ENCODE measurements at regions not wholly inside any gene's neighbourhood (a gene's known extent, or its start where the extent isn't known, plus 50 kb on each side); places are given as distances from the start of the nearest gene placed in this dataset.
A peak's percentile ranks its signal among the peaks of the same experiment; 100 is the strongest.

- Mint-ChIP-seq H3K9me3 (peaks cover 3% of the 10 kb centered on the region), H3K36me3 (ENCODE audit: low read depth) (no peaks in the 10 kb centered on the region), H3K27me3 (ENCODE audit: low read depth, poor library complexity) (peaks cover 16% of the 10 kb centered on the region), H3K4me3 (no peak overlapping the region), H3K27ac (no peak overlapping the region), H3K4me1 (peaks cover 5% of the 10 kb centered on the region)
- no peak for DNase-seq
- TF ChIP-seq CTCF (IDR thresholded peaks at IDR 0.05), result no peak
Measured at GRCh38 chr20:24146231-24146634, 157.7 kb upstream of the GGTLC1 start.

- Mint-ChIP-seq H3K27ac (no peak overlapping the region), H3K9me3 (peaks cover 3% of the 10 kb centered on the region), H3K4me1 (no peaks in the 10 kb centered on the region), H3K4me3 (no peak overlapping the region), H3K27me3 (ENCODE audit: low read depth, poor library complexity) (peaks cover 20% of the 10 kb centered on the region), H3K36me3 (ENCODE audit: low read depth) (no peaks in the 10 kb centered on the region)
- no peak for DNase-seq
- no peak for TF ChIP-seq CTCF (IDR thresholded peaks at IDR 0.05)
Measured at GRCh38 chr20:24144371-24144770, 155.8 kb upstream of the GGTLC1 start.

- no peak for DNase-seq
- Mint-ChIP-seq H3K9me3 (peaks cover 3% of the 10 kb centered on the region), H3K36me3 (ENCODE audit: low read depth) (no peaks in the 10 kb centered on the region), H3K4me3 (no peak overlapping the region), H3K4me1 (no peaks in the 10 kb centered on the region), H3K27ac (no peak overlapping the region), H3K27me3 (ENCODE audit: low read depth, poor library complexity) (peaks cover 13% of the 10 kb centered on the region)
- no peak for TF ChIP-seq CTCF (IDR thresholded peaks at IDR 0.05)
Measured at GRCh38 chr20:24141111-24141510, 152.5 kb upstream of the GGTLC1 start.

- Mint-ChIP-seq H3K27me3 (ENCODE audit: low read depth, poor library complexity) (peaks cover 11% of the 10 kb centered on the region), H3K27ac (no peak overlapping the region), H3K4me3 (no peak overlapping the region), H3K9me3 (peaks cover 3% of the 10 kb centered on the region), H3K36me3 (ENCODE audit: low read depth) (no peaks in the 10 kb centered on the region), H3K4me1 (no peaks in the 10 kb centered on the region)
- no peak for DNase-seq
- TF ChIP-seq CTCF (IDR thresholded peaks at IDR 0.05), result no peak
Measured at GRCh38 chr20:24139846-24140245, 151.3 kb upstream of the GGTLC1 start.

GRCh38 chr20:24138951-24139350 lies 150.4 kb upstream of the GGTLC1 start:
- Mint-ChIP-seq H3K4me1 (peaks cover 6% of the 10 kb centered on the region), H3K27me3 (ENCODE audit: low read depth, poor library complexity) (peaks cover 11% of the 10 kb centered on the region), H3K27ac (peak overlapping the region; percentile 86), H3K4me3 (no peak overlapping the region), H3K9me3 (peaks cover 3% of the 10 kb centered on the region), H3K36me3 (ENCODE audit: low read depth) (no peaks in the 10 kb centered on the region)
- no peak for DNase-seq
- TF ChIP-seq CTCF (IDR thresholded peaks at IDR 0.05), result no peak

GRCh38 chr20:24138196-24138857 lies 149.7 kb upstream of the GGTLC1 start:
- H3K4me3 Mint-ChIP-seq, result no peak overlapping the region
- H3K9me3 Mint-ChIP-seq, result peaks cover 3% of the 10 kb centered on the region

More at GRCh38 chr20:24138196-24138857, 149.7 kb upstream of the GGTLC1 start:
- no peak for TF ChIP-seq CTCF (IDR thresholded peaks at IDR 0.05)
- H3K36me3 Mint-ChIP-seq (ENCODE audit: low read depth), result no peaks in the 10 kb centered on the region
- peak overlapping the region; percentile 86 for H3K27ac Mint-ChIP-seq
- H3K27me3 Mint-ChIP-seq (ENCODE audit: low read depth, poor library complexity), result peaks cover 11% of the 10 kb centered on the region
- DNase-seq, result no peak
- peaks cover 7% of the 10 kb centered on the region for H3K4me1 Mint-ChIP-seq

Measured in nephron progenitor cell (in vitro differentiated cells).